AG04449 (cell line): ENCODE measurements at regions not wholly inside any gene's neighbourhood (a gene's known extent, or its start where the extent isn't known, plus 50 kb on each side); places are given as distances from the start of the nearest gene placed in this dataset.
"Not testable (repeated sequence)": the region's sequence is repeated elsewhere in the genome, so short reads cannot be mapped to it uniquely, and the experiment has no call there.

Experiments
- CTCF ChIA-PET: fragments of 350-600 bp; formaldehyde crosslinking; extraction: SDS; loops from one replicate; lab custom pipeline; 2021; ENCODE audit warnings: antibody characterized with exemption; lab: Yijun Ruan, JAX
- POLR2A ChIA-PET: fragments of 400-600, 350-600 bp; formaldehyde crosslinking; extraction: SDS; loops from one replicate; lab custom pipeline; 2020; ENCODE audit warnings: antibody characterized with exemption, inconsistent platforms; lab: Yijun Ruan, JAX
- DNase-seq: peaks from one replicate; pipeline ENCODE4 v3.0.0-alpha.2; 2010; ENCODE audit warnings: low read depth, low spot score
- H3K4me3 ChIP-seq: 2 replicates; pipeline ENCODE4 v1.5.1; 2011; ENCODE audit warnings: low read depth, mild to moderate bottlenecking, control low read depth, low read length
- TF ChIP-seq, protein P1 (sequence below): IDR thresholded peaks from one replicate; pipeline ENCODE4 v1.5.1; 2011; ENCODE audit warnings: mild to moderate bottlenecking, moderate library complexity, low read length, control low read depth, inconsistent platforms; ENCODE audit not compliant: insufficient read depth; ENCODE audit errors: missing control alignments

GRCh38 chr1:163983097-163983496, 575.9 kb upstream of the PBX1 start:
- H3K4me3 ChIP-seq: no peak overlapping the region
- CTCF ChIA-PET: no interaction called here
- no peak for DNase-seq
- POLR2A ChIA-PET: no interaction called here
- TF ChIP-seq, protein P1, sequence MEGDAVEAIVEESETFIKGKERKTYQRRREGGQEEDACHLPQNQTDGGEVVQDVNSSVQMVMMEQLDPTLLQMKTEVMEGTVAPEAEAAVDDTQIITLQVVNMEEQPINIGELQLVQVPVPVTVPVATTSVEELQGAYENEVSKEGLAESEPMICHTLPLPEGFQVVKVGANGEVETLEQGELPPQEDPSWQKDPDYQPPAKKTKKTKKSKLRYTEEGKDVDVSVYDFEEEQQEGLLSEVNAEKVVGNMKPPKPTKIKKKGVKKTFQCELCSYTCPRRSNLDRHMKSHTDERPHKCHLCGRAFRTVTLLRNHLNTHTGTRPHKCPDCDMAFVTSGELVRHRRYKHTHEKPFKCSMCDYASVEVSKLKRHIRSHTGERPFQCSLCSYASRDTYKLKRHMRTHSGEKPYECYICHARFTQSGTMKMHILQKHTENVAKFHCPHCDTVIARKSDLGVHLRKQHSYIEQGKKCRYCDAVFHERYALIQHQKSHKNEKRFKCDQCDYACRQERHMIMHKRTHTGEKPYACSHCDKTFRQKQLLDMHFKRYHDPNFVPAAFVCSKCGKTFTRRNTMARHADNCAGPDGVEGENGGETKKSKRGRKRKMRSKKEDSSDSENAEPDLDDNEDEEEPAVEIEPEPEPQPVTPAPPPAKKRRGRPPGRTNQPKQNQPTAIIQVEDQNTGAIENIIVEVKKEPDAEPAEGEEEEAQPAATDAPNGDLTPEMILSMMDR: no peak

DNA sequence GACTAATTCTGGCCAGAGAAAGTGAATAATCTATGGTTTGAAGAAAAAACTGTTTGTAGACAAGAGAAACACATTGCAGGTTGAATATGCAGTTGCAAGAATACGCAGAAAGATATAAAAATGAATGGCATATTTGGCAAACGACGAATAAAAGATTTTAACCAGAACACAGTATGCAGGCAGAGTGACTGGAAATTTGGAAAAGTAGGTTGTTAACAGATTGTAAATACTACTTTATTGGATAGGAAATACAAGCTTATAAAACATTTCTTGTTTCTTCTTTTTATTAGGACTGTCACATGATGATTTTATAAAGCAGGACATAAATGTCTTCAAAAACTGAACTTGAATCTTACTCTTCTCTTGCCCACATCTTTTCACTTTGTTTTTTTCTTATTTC, 573.3 kb upstream of the PBX1 start:
- TF ChIP-seq, protein P1: no peak
- H3K4me3 ChIP-seq: no peak overlapping the region
- ChIA-PET POLR2A (no interaction called here), CTCF (no interaction called here)
- DNase-seq: no peak

DNA sequence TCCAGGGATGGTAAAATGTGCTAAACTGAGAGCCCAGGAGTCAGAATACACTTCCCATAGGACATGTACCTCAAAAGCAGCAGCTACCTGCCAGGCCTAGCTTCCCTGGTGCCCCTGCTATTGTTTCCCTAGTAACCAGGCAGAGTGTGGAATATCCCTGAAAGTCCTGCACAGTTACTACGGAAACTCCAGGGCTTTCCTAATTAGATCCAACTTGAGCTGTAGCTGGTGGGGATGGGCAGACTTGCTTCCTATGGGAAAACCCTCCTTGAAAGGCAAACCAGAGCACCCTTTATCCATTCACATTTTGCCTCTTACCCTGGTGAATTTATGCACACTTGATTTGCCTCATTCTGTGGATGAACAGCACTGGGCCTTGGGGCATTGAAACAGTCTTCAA, 559.9 kb upstream of the PBX1 start:
- TF ChIP-seq, protein P1: no peak
- H3K4me3 ChIP-seq: no peak overlapping the region
- ChIA-PET CTCF (no interaction called here), POLR2A (no interaction called here)
- no peak for DNase-seq

- CTCF ChIA-PET, H3K4me3 ChIP-seq, DNase-seq, POLR2A ChIA-PET: not testable (repeated sequence)
Measured at GRCh38 chr1:164006186-164006585, 552.8 kb upstream of the PBX1 start.

DNA sequence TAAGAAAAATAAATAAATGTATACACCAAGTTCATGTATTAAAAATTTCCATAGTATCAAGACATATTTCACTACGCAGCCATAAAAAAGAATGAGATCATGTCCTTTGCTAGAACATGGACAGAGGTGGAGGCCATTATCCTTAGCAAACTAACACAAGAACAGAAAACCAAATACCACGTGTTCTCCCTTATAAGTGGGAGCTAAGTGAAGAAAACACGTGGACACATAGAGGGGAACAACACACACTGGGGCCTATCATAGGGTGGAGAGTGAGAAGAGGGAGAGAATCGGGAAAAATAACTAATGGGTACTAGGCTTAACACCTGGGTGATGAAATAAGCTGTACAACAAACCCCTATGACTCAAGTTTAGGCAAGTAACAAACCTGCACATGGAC, 552.4 kb upstream of the PBX1 start:
- DNase-seq: no peak
- no peak overlapping the region for H3K4me3 ChIP-seq
- ChIA-PET POLR2A (no interaction called here), CTCF (no interaction called here)
- TF ChIP-seq, protein P1: no peak

DNA sequence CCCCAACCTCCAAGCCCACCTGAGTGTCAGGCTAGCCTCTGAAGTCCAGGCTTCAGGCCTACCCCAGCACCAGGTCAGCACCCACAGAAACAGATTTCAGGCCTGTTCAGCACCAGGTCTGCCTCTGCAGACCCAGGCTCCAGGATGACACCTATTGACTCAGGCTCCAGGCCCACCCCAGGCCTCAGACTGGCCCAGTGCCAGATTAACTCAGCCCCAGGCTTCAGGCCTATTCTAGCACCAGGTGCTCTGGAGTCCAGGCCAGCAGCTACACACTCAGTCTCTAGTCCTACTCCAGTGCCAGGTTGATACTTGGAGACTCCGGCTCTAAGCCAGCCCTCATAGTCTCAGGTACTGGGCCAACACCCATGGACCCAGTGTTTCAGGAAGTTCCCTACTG, 541.7 kb upstream of the PBX1 start:
- ChIA-PET CTCF (no interaction called here), POLR2A (no interaction called here)
- TF ChIP-seq, protein P1: no peak
- no peak for DNase-seq
- no peak overlapping the region for H3K4me3 ChIP-seq

DNA sequence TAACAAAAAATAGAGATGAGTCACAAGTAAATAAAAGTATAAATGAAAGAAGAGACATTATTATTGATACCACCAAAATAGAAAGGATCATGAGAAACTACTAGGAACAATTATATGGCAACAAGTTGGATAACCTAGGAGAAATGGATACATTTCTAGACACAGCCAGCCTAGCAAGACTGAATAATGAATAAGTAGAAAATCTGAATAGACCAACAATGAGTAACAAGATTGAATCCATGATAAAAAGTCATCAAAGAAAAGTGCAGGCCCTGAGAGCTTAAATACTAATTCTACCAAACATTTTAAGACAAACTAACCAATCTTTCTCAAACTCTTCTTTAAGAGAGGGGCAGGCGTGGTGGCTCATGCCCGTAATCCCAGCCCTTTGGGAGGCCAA, 538.6 kb upstream of the PBX1 start:
- DNase-seq: no peak
- TF ChIP-seq, protein P1: no peak
- H3K4me3 ChIP-seq: no peak overlapping the region
- POLR2A ChIA-PET: no interaction called here
- CTCF ChIA-PET: no interaction called here
